ENCODE measurements at regions not wholly inside any gene's neighbourhood (a gene's known extent, or its start where the extent isn't known, plus 50 kb on each side); places are given as distances from the start of the nearest gene placed in this dataset.
"Not testable (repeated sequence)": the region's sequence is repeated elsewhere in the genome, so short reads cannot be mapped to it uniquely, and the experiment has no call there.

DNA sequence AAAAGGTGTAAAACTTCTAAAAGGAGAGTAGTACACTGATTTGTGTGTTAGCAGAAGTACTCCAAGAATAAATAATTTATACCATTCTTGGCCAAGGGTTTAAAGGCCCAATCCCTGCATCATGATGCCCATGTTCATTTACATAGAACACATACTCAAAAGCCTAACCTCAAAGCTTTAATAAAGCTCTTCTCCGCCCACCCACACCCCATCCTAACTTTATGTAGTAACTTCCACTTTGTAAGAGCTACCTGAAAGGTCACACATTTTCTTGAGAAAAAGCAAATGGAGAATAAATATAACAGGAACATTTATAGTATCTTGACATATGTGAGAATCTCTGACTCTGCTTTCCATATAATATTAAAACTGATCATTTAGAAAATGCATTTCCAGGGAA is 148.8 kb upstream of the FREM1 start:
- no TSS peak for BruUV-seq (replicated peaks)
- DNase-seq (ENCODE audit: low read depth, low spot score) (no peak), ATAC-seq (no peak)
- no peaks in the 10 kb centered on the region for H3K36me3 ChIP-seq (ENCODE audit: control insufficient read depth, insufficient read depth, low read length)
- intact Hi-C loops (cut with micrococcal nuclease; ENCODE audit: unreplicated experiment) (no loop called here), in situ Hi-C loops (cut with HindIII; ENCODE audit: low pct_unique_long_range_greater_than_20kb, low sequenced_read_pairs) (no loop called here)
- no peaks in the 10 kb centered on the region for H3K27me3 ChIP-seq (ENCODE audit: control insufficient read depth, insufficient read depth, low read length)
- no peak overlapping the region for H3K4me3 ChIP-seq (ENCODE audit: low read depth in 2 of 2, low read length in 2 of 2)
- no peaks in the 10 kb centered on the region for H3K9me3 ChIP-seq (ENCODE audit: control insufficient read depth, insufficient read depth, low read depth, low read length)
- H3K4me1 ChIP-seq (ENCODE audit: control insufficient read depth, insufficient read depth, low read length), result no peaks in the 10 kb centered on the region
- ChIA-PET CTCF (no interaction called here), POLR2A (no interaction called here)
- H3K27ac ChIP-seq (ENCODE audit: low read length), result no peak overlapping the region
- no peak for TF ChIP-seq TCF7L2 (IDR thresholded peaks at IDR 0.05; ENCODE audit: low read depth, low read length)

- POLR2A ChIA-PET, result no interaction called here
- intact Hi-C loops (cut with micrococcal nuclease; ENCODE audit: unreplicated experiment), result no loop called here
- Histone ChIP-seq H3K36me3 (ENCODE audit: control insufficient read depth, insufficient read depth, low read length) (no peaks in the 10 kb centered on the region), H3K4me1 (ENCODE audit: control insufficient read depth, insufficient read depth, low read length) (no peaks in the 10 kb centered on the region), H3K9me3 (ENCODE audit: control insufficient read depth, insufficient read depth, low read depth, low read length) (no peaks in the 10 kb centered on the region), H3K4me3 (ENCODE audit: low read depth in 2 of 2, low read length in 2 of 2) (no peak overlapping the region), H3K27me3 (ENCODE audit: control insufficient read depth, insufficient read depth, low read length) (no peaks in the 10 kb centered on the region), H3K27ac (ENCODE audit: low read length) (no peak overlapping the region)
- DNase-seq (ENCODE audit: low read depth, low spot score) (no peak), ATAC-seq (no peak)
- in situ Hi-C loops (cut with HindIII; ENCODE audit: low pct_unique_long_range_greater_than_20kb, low sequenced_read_pairs), result no loop called here
- CTCF ChIA-PET, result no interaction called here
- BruUV-seq (replicated peaks), result no TSS peak
- TF ChIP-seq, protein P1, sequence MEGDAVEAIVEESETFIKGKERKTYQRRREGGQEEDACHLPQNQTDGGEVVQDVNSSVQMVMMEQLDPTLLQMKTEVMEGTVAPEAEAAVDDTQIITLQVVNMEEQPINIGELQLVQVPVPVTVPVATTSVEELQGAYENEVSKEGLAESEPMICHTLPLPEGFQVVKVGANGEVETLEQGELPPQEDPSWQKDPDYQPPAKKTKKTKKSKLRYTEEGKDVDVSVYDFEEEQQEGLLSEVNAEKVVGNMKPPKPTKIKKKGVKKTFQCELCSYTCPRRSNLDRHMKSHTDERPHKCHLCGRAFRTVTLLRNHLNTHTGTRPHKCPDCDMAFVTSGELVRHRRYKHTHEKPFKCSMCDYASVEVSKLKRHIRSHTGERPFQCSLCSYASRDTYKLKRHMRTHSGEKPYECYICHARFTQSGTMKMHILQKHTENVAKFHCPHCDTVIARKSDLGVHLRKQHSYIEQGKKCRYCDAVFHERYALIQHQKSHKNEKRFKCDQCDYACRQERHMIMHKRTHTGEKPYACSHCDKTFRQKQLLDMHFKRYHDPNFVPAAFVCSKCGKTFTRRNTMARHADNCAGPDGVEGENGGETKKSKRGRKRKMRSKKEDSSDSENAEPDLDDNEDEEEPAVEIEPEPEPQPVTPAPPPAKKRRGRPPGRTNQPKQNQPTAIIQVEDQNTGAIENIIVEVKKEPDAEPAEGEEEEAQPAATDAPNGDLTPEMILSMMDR (IDR thresholded peaks at IDR 0.05), result no peak
- no peak for TF ChIP-seq TCF7L2 (IDR thresholded peaks at IDR 0.05; ENCODE audit: low read depth, low read length)
- TF ChIP-seq SIN3A (IDR thresholded peaks at IDR 0.05; ENCODE audit: borderline replicate concordance, insufficient read depth, low read depth, low read length), result no peak
- TF ChIP-seq POLR2AphosphoS5 (IDR thresholded peaks at IDR 0.05; ENCODE audit: low read depth, low read length), result no peak
These were observed 148.0 kb upstream of the FREM1 start for GRCh38 chr9:15058236-15058635.

- CTCF ChIA-PET; H3K9me3 ChIP-seq (ENCODE audit: control insufficient read depth, insufficient read depth, low read depth, low read length); intact Hi-C loops (cut with micrococcal nuclease; ENCODE audit: unreplicated experiment); H3K36me3 ChIP-seq (ENCODE audit: control insufficient read depth, insufficient read depth, low read length); H3K4me1 ChIP-seq (ENCODE audit: control insufficient read depth, insufficient read depth, low read length); H3K4me3 ChIP-seq (ENCODE audit: low read depth in 2 of 2, low read length in 2 of 2); BruUV-seq (replicated peaks); H3K27me3 ChIP-seq (ENCODE audit: control insufficient read depth, insufficient read depth, low read length); POLR2A ChIA-PET; H3K27ac ChIP-seq (ENCODE audit: low read length); DNase-seq (ENCODE audit: low read depth, low spot score); in situ Hi-C loops (cut with HindIII; ENCODE audit: low pct_unique_long_range_greater_than_20kb, low sequenced_read_pairs); ATAC-seq: not testable (repeated sequence)
These were observed 145.1 kb upstream of the FREM1 start for GRCh38 chr9:15055284-15055683.

GRCh38 chr9:15048772-15049171 is 138.5 kb upstream of the FREM1 start:
- TF ChIP-seq, protein P2, sequence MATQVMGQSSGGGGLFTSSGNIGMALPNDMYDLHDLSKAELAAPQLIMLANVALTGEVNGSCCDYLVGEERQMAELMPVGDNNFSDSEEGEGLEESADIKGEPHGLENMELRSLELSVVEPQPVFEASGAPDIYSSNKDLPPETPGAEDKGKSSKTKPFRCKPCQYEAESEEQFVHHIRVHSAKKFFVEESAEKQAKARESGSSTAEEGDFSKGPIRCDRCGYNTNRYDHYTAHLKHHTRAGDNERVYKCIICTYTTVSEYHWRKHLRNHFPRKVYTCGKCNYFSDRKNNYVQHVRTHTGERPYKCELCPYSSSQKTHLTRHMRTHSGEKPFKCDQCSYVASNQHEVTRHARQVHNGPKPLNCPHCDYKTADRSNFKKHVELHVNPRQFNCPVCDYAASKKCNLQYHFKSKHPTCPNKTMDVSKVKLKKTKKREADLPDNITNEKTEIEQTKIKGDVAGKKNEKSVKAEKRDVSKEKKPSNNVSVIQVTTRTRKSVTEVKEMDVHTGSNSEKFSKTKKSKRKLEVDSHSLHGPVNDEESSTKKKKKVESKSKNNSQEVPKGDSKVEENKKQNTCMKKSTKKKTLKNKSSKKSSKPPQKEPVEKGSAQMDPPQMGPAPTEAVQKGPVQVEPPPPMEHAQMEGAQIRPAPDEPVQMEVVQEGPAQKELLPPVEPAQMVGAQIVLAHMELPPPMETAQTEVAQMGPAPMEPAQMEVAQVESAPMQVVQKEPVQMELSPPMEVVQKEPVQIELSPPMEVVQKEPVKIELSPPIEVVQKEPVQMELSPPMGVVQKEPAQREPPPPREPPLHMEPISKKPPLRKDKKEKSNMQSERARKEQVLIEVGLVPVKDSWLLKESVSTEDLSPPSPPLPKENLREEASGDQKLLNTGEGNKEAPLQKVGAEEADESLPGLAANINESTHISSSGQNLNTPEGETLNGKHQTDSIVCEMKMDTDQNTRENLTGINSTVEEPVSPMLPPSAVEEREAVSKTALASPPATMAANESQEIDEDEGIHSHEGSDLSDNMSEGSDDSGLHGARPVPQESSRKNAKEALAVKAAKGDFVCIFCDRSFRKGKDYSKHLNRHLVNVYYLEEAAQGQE (IDR thresholded peaks at IDR 0.05; ENCODE audit: insufficient read depth in 1 of 2, low read depth in 2 of 2, low read length in 1 of 2), result no peak
- no peak for TF ChIP-seq TCF7L2 (IDR thresholded peaks at IDR 0.05; ENCODE audit: low read depth, low read length)
- TF ChIP-seq SIN3A (IDR thresholded peaks at IDR 0.05; ENCODE audit: borderline replicate concordance, insufficient read depth, low read depth, low read length), result no peak
- TF ChIP-seq POLR2AphosphoS5 (IDR thresholded peaks at IDR 0.05; ENCODE audit: low read depth, low read length), result no peak
- TF ChIP-seq, protein P1 (IDR thresholded peaks at IDR 0.05), result no peak
- CTCF ChIA-PET, result no interaction called here
- in situ Hi-C loops (cut with HindIII; ENCODE audit: low pct_unique_long_range_greater_than_20kb, low sequenced_read_pairs), result no loop called here
- Histone ChIP-seq H3K27ac (ENCODE audit: low read length) (no peak overlapping the region), H3K36me3 (ENCODE audit: control insufficient read depth, insufficient read depth, low read length) (no peaks in the 10 kb centered on the region), H3K9me3 (ENCODE audit: control insufficient read depth, insufficient read depth, low read depth, low read length) (no peaks in the 10 kb centered on the region), H3K4me1 (ENCODE audit: control insufficient read depth, insufficient read depth, low read length) (no peaks in the 10 kb centered on the region), H3K4me3 (ENCODE audit: low read depth in 2 of 2, low read length in 2 of 2) (no peak overlapping the region), H3K27me3 (ENCODE audit: control insufficient read depth, insufficient read depth, low read length) (no peaks in the 10 kb centered on the region)
- no TSS peak for BruUV-seq (replicated peaks)
- POLR2A ChIA-PET, result no interaction called here
- ATAC-seq, result no peak
- intact Hi-C loops (cut with micrococcal nuclease; ENCODE audit: unreplicated experiment), result no loop called here
- no peak for DNase-seq (ENCODE audit: low read depth, low spot score)
